Omental fat pad (tissue), 3 donors: ENCODE measurements at regions not wholly inside any gene's neighbourhood (a gene's known extent, or its start where the extent isn't known, plus 50 kb on each side); places are given as distances from the start of the nearest gene placed in this dataset.

ENCODE experiments used
- ATAC-seq: fragments of 150-250 bp; one replicate; pipeline ENCODE4 v1.9.1; 2016; ENCODE audit warnings: mild to moderate bottlenecking, moderate library complexity; ENCODE audit not compliant: low FRiP score
- DNase-seq: peaks from one replicate; pipeline ENCODE4 v3.0.0-alpha.2; 2019; ENCODE audit warnings: low spot score
- TF ChIP-seq, protein P1 (sequence below), 3 donors: fragments of 450-650 bp; IDR thresholded peaks; one replicate each; pipeline ENCODE4 v1.5.1; 2016 to 2017; ENCODE audit warnings: antibody characterized with exemption in 3 of 3, mild to moderate bottlenecking in 3 of 3, moderate library complexity in 2 of 3

DNA sequence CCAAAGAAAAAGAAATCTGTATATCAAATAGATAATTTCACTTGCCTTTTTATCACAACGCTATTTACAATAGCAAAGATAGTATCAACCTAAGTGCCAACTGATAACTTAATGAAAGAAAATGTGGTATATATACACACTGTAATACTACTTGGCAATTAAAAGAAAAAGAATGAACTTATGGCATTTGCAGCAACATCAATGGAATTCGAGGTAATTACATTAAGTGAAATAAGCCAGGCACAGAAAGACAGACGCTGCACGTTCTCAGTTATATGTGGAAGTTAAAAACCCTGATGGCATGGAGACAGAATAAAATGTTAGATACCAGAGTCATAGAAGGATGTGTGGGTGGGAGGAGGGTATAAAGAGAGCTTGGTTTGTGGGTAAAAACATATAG lies 1260.5 kb upstream of the PCDH9 start:
- TF ChIP-seq, protein P1, sequence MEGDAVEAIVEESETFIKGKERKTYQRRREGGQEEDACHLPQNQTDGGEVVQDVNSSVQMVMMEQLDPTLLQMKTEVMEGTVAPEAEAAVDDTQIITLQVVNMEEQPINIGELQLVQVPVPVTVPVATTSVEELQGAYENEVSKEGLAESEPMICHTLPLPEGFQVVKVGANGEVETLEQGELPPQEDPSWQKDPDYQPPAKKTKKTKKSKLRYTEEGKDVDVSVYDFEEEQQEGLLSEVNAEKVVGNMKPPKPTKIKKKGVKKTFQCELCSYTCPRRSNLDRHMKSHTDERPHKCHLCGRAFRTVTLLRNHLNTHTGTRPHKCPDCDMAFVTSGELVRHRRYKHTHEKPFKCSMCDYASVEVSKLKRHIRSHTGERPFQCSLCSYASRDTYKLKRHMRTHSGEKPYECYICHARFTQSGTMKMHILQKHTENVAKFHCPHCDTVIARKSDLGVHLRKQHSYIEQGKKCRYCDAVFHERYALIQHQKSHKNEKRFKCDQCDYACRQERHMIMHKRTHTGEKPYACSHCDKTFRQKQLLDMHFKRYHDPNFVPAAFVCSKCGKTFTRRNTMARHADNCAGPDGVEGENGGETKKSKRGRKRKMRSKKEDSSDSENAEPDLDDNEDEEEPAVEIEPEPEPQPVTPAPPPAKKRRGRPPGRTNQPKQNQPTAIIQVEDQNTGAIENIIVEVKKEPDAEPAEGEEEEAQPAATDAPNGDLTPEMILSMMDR (IDR thresholded peaks at IDR 0.05): no peak
- DNase-seq: no peak
- ATAC-seq: no peak

DNA sequence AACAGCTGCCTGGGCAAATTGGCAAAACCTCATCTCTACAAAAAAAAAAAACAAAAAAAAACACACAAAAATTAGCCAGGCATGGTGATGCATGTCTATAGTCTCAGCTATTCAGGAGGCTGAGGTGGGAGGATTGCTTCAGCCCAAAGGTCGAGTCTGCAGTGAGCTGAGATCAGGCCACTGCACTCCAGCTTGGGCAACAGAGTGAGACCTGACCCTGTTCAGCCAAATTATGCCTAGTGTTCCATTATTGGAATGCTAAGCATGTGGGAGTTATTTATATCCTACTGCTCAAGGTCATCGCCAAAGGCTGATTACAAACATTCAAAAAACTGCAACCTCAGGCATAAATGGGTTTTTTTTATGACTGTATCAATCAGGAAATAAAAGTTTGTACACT lies 1251.0 kb upstream of the PCDH9 start:
- no peak for DNase-seq
- TF ChIP-seq, protein P1 (IDR thresholded peaks at IDR 0.05): no peak
- no peak for ATAC-seq

DNA sequence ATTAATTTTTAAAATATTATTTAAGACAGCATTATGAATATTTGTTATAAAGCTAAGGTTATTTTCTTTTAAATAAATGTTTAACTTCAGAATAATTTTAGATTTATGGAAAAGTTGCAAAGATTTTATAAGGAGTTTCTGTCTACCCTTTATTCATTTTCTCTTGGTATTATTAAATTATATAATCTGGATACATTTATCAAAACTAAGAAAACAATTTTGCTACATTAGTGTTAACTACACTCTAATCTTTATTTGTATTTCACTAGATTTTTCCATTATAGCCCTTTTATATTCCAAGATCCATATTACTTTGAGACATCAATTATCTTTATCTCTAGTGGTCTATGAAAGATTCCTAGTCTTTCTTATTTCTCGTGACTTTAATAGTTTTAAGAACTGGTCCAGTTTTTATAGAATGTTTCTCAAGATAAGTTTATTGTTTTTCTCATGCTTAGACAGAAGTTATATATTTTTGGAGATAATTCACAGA lies 1243.7 kb upstream of the PCDH9 start:
- DNase-seq (no peak), ATAC-seq (no peak)
- TF ChIP-seq, protein P1 (IDR thresholded peaks at IDR 0.05): no peak

DNA sequence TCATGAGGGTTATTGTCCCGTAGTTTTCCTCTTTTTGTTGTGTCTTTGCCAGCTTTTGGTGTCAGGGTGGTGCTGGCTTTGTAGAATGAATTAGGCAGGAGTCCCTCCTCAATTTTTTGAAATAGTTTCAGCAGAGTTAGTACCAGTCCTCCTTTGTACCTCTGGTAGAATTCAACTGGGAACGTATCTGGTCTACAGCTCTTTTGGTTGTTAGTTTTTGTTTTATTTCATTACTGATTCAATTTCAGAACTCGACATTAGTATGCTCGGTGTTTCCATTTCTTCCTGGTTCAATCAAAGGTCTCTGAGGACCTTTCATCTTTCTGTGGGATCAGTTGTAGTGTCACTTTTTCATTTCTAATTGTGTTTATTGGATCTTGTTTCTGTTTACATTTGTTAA lies 1237.0 kb upstream of the PCDH9 start:
- TF ChIP-seq, protein P1 (IDR thresholded peaks at IDR 0.05): no peak
- DNase-seq (no peak), ATAC-seq (no peak)

DNA sequence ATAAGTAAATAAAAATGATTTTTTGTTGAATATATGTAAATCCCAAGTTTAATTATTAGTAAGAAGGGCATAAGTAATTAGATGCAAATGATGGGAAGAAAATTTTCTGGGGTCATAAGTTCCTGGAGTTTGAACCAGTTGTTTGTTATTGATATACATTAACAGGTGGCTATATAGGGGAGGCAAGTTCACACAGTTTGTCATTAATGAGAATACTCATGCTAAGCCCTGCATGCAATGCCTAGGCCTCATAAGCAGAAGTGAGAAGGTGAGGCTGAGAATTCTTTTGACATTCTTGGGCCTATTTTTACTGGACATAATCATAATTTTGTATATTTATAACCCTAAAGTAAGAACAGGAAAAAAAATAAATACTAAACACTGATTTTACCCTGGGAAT lies 1210.7 kb upstream of the PCDH9 start:
- TF ChIP-seq, protein P1 (IDR thresholded peaks at IDR 0.05): no peak
- DNase-seq: no peak
- ATAC-seq: no peak

DNA sequence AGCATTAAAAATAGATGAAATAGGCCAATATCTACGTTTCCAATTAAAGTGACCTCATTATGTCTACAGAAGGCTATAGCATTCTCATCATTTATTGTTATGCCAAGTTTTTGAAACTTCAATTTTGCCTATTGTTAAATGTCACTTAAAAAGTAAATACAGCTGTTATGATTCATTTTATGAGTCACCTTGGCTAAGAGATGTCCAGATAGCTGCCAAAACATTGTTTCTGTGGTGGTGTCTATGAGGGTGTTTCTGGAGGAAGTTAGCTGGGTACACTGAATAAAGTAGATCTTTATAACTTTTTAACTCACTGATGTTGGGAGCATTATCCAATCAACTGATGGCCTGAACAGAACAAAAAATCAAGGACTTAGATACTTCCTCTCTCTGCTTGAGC lies 1209.7 kb upstream of the PCDH9 start:
- TF ChIP-seq, protein P1 (IDR thresholded peaks at IDR 0.05): no peak
- no peak for DNase-seq
- ATAC-seq: no peak

DNA sequence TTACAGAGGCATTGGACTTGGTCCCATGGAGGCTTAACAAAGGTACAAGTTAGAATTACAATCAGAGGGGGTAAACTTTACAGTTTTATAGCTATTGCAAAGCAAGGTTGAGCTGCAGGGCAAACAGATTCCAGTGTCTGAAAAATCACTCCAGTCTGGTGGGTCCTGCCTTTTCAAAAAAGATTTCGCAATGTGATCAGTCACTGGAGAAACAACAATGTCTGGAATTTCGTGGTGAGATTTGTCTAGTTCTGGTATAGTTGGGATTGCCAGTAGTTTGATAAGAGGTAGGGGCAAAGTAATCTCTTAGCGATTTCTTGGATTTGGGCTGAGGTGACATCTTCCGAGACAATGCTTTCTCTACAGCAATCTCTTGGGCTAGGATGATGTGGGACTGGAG lies 1198.2 kb upstream of the PCDH9 start:
- DNase-seq (no peak), ATAC-seq (no peak)
- TF ChIP-seq, protein P1 (IDR thresholded peaks at IDR 0.05): no peak
